ENCODE measurements at regions not wholly inside any gene's neighbourhood (a gene's known extent, or its start where the extent isn't known, plus 50 kb on each side); places are given as distances from the start of the nearest gene placed in this dataset.

- Histone ChIP-seq H3K36me3 (no peaks in the 10 kb centered on the region), H3K27ac (no peak overlapping the region), H3K9me3 (no peaks in the 10 kb centered on the region), H3K4me1 (no peaks in the 10 kb centered on the region), H3K4me3 (no peak overlapping the region), H3K27me3 (no peaks in the 10 kb centered on the region)
- ATAC-seq (no peak), DNase-seq (no peak)
- TF ChIP-seq, protein P1, sequence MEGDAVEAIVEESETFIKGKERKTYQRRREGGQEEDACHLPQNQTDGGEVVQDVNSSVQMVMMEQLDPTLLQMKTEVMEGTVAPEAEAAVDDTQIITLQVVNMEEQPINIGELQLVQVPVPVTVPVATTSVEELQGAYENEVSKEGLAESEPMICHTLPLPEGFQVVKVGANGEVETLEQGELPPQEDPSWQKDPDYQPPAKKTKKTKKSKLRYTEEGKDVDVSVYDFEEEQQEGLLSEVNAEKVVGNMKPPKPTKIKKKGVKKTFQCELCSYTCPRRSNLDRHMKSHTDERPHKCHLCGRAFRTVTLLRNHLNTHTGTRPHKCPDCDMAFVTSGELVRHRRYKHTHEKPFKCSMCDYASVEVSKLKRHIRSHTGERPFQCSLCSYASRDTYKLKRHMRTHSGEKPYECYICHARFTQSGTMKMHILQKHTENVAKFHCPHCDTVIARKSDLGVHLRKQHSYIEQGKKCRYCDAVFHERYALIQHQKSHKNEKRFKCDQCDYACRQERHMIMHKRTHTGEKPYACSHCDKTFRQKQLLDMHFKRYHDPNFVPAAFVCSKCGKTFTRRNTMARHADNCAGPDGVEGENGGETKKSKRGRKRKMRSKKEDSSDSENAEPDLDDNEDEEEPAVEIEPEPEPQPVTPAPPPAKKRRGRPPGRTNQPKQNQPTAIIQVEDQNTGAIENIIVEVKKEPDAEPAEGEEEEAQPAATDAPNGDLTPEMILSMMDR (IDR thresholded peaks at IDR 0.05): no peak
- intact Hi-C loops (cut with DNase I): no loop called here
Measured at GRCh38 chr5:104526866-104527265, 964.3 kb upstream of the NUDT12 start.

GRCh38 chr5:104513640-104514072, 951.1 kb upstream of the NUDT12 start:
- H3K4me1 ChIP-seq: no peaks in the 10 kb centered on the region
- H3K27me3 ChIP-seq: no peaks in the 10 kb centered on the region
- intact Hi-C loops (cut with DNase I): no loop called here
- no peaks in the 10 kb centered on the region for H3K36me3 ChIP-seq
- TF ChIP-seq, protein P1 (IDR thresholded peaks at IDR 0.05): no peak
- H3K9me3 ChIP-seq: peaks cover 8% of the 10 kb centered on the region
- no peak overlapping the region for H3K27ac ChIP-seq
- DNase-seq (no peak), ATAC-seq (no peak)
- no peak overlapping the region for H3K4me3 ChIP-seq

- intact Hi-C loops (cut with DNase I): no loop called here
- TF ChIP-seq, protein P1 (IDR thresholded peaks at IDR 0.05): no peak
- H3K36me3 ChIP-seq: no peaks in the 10 kb centered on the region
- DNase-seq: no peak
- no peaks in the 10 kb centered on the region for H3K4me1 ChIP-seq
- ATAC-seq: no peak
- no peak overlapping the region for H3K4me3 ChIP-seq
- H3K9me3 ChIP-seq: peaks cover 8% of the 10 kb centered on the region
- H3K27me3 ChIP-seq: no peaks in the 10 kb centered on the region
- H3K27ac ChIP-seq: no peak overlapping the region
Measured at GRCh38 chr5:104513121-104513602, 950.6 kb upstream of the NUDT12 start.

DNA sequence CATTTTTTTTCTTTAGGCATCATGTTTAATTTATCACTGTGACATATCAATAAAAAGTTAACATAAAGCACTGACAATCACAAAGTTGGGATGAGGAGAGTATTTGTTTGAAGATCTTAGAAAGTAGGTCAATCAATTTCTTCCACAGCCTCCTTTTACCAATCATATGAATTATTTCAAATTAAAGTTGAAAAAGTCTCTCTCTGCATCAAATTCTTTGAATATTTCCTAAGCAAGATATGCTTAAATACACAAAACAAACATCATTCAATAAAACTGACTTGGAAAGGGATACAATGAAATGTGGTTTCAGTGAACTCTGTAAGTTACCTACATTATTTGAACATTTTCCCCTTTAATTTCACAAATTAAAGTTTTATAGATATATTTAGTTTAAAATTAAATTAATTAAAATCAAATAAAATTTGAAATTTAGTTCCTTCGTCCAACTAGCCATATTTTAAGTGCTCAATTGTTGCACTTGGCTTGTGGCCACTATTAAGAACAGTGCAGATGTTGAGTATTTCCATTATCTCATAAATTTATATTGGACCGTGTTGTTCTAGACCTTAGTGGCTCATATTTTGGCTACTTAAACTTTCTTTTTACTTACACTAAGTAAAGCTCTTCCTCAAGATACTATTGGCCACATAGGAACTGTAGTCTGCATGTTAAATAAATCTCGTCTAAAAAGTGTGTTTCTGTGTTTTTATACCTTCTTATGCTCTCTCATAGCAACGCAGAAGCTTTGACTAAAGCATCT, 949.7 kb upstream of the NUDT12 start:
- TF ChIP-seq, protein P1 (IDR thresholded peaks at IDR 0.05): no peak
- Histone ChIP-seq H3K36me3 (no peaks in the 10 kb centered on the region), H3K4me1 (no peaks in the 10 kb centered on the region), H3K9me3 (peaks cover 8% of the 10 kb centered on the region), H3K27ac (no peak overlapping the region), H3K4me3 (no peak overlapping the region), H3K27me3 (no peaks in the 10 kb centered on the region)
- DNase-seq (no peak), ATAC-seq (no peak)
- intact Hi-C loops (cut with DNase I): no loop called here

DNA sequence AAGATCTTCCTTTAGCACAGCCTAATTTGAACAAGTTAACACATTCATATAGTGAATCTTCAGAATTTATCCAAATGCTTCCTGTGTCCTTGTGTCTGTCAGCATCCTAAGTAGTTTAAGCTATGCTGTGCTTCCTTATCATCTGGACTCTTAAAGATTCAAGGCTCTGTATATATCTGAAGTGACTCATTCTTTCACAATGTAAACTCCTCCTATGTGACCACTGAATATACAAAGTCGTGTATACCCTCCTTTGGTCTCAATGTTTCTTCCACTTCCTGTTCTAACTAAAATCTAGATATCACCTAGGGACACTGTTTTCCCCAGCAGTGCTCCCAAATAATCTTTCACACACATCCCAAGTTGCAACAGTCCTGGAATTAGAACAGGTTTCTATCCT, 935.7 kb upstream of the NUDT12 start:
- intact Hi-C loops (cut with DNase I): no loop called here
- Histone ChIP-seq H3K36me3 (no peaks in the 10 kb centered on the region), H3K4me3 (no peak overlapping the region), H3K9me3 (no peaks in the 10 kb centered on the region), H3K27ac (no peak overlapping the region), H3K27me3 (no peaks in the 10 kb centered on the region), H3K4me1 (no peaks in the 10 kb centered on the region)
- no peak for ATAC-seq
- no peak for DNase-seq
- TF ChIP-seq, protein P1 (IDR thresholded peaks at IDR 0.05): no peak
